ENCODE measurements at regions not wholly inside any gene's neighbourhood (a gene's known extent, or its start where the extent isn't known, plus 50 kb on each side); places are given as distances from the start of the nearest gene placed in this dataset.
"Not testable (repeated sequence)": the region's sequence is repeated elsewhere in the genome, so short reads cannot be mapped to it uniquely, and the experiment has no call there.

GRCh38 chr6:69580706-69581105 is 216.1 kb downstream of the LMBRD1 start:
- intact Hi-C loops (cut with DNase I), result no loop called here
- no peak for DNase-seq

GRCh38 chr6:69578361-69578890 is 218.4 kb downstream of the LMBRD1 start:
- Histone ChIP-seq H3K4me3 (no peak overlapping the region), H3K27ac (no peak overlapping the region), H3K36me3 (no peaks in the 10 kb centered on the region), H3K27me3 (no peaks in the 10 kb centered on the region), H3K4me1 (no peaks in the 10 kb centered on the region), H3K9me3 (no peaks in the 10 kb centered on the region)
- 39 to 65% methylated on average over 3 of the region's 3 CpGs for WGBS, 2 donors
- TF ChIP-seq POLR2A (IDR thresholded peaks at IDR 0.05), result no peak
- no peak for TF ChIP-seq CTCF (IDR thresholded peaks at IDR 0.05)
- DNase-seq, result no peak
- intact Hi-C loops (cut with DNase I), result no loop called here

More at GRCh38 chr6:69580706-69581105, 216.1 kb downstream of the LMBRD1 start:
- Histone ChIP-seq H3K4me1 (no peaks in the 10 kb centered on the region), H3K4me3 (no peak overlapping the region), H3K27me3 (no peaks in the 10 kb centered on the region), H3K9me3 (no peaks in the 10 kb centered on the region), H3K36me3 (no peaks in the 10 kb centered on the region), H3K27ac (no peak overlapping the region)
- TF ChIP-seq POLR2A (IDR thresholded peaks at IDR 0.05), result no peak
- no peak for TF ChIP-seq CTCF (IDR thresholded peaks at IDR 0.05)

DNA sequence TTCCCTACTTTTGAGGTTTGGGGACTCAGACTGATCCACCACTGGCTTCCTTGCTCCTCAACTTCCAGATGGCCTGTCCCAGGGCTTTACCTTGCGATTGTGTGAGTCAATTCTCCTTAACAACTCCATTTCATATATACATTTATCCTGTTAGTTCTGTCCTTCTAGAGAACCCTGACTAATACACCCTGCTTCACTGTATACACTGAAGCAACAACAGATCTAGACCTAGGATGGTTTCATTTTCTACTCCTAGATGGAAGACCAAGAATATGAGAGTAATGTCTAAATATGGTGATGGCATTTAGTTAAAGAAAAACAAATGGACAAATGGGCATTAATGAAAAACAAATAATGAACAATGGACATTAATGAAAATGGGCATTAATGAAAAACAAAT is 225.6 kb downstream of the LMBRD1 start:
- Histone ChIP-seq H3K4me1 (no peaks in the 10 kb centered on the region), H3K36me3 (no peaks in the 10 kb centered on the region), H3K4me3 (no peak overlapping the region), H3K9me3 (no peaks in the 10 kb centered on the region), H3K27me3 (no peaks in the 10 kb centered on the region), H3K27ac (no peak overlapping the region)
- DNase-seq, result no peak
- intact Hi-C loops (cut with DNase I), result no loop called here
- 82 to 88% methylated on average over 1 of the region's 1 CpG for whole genome bisulfite sequencing, 2 donors
- TF ChIP-seq POLR2A (IDR thresholded peaks at IDR 0.05) (no peak), CTCF (IDR thresholded peaks at IDR 0.05) (no peak)

GRCh38 chr6:69570106-69570505 is 226.7 kb downstream of the LMBRD1 start:
- no peaks in the 10 kb centered on the region for H3K9me3 ChIP-seq
- H3K27ac ChIP-seq, result no peak overlapping the region
- WGBS, 2 donors, result 75 to 96% methylated on average over 1 of the region's 1 CpG
- no peaks in the 10 kb centered on the region for H3K36me3 ChIP-seq
- H3K27me3 ChIP-seq, result no peaks in the 10 kb centered on the region
- no peak overlapping the region for H3K4me3 ChIP-seq
- no peak for DNase-seq
- no peaks in the 10 kb centered on the region for H3K4me1 ChIP-seq
- TF ChIP-seq CTCF (IDR thresholded peaks at IDR 0.05) (no peak), POLR2A (IDR thresholded peaks at IDR 0.05) (no peak)
- intact Hi-C loops (cut with DNase I), result no loop called here

DNA sequence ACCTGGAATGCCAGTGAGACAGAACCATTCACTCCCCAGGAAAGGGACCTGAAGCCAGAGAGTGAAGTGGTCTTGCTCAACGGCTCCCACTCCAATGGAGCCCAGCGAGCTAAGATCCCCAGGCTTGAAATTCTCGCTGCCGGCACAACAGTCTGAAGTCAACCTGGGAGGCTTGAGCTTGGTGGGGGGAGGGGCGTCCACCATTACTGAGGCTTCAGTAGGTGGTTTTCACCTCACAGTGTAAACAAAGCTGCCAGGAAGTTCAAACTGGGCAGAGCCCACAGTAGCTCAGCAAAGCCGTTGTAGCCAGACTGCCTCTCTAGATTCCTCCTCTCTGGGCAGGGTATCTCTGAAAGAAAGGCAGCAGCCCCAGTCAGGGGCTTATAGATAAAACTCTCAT is 236.2 kb downstream of the LMBRD1 start:
- intact Hi-C loops (cut with DNase I); H3K27ac ChIP-seq; H3K36me3 ChIP-seq; H3K9me3 ChIP-seq; DNase-seq; H3K4me1 ChIP-seq; H3K27me3 ChIP-seq; H3K4me3 ChIP-seq: not testable (repeated sequence)
- WGBS, 2 donors, result 76 to 100% methylated on average over 1 to 4 of the region's 6 CpGs

- Histone ChIP-seq H3K9me3 (no peaks in the 10 kb centered on the region), H3K27me3 (no peaks in the 10 kb centered on the region), H3K36me3 (no peaks in the 10 kb centered on the region), H3K27ac (no peak overlapping the region), H3K4me3 (no peak overlapping the region), H3K4me1 (no peaks in the 10 kb centered on the region)
- no peak for DNase-seq
- TF ChIP-seq POLR2A (IDR thresholded peaks at IDR 0.05), result no peak
- no peak for TF ChIP-seq CTCF (IDR thresholded peaks at IDR 0.05)
- 68 to 72% methylated on average over 2 of the region's 2 CpGs for WGBS, 2 donors
- intact Hi-C loops (cut with DNase I), result no loop called here
Measured at GRCh38 chr6:69555088-69555638, 241.6 kb downstream of the LMBRD1 start.
